ENCODE measurements at regions not wholly inside any gene's neighbourhood (a gene's known extent, or its start where the extent isn't known, plus 50 kb on each side); places are given as distances from the start of the nearest gene placed in this dataset.

- TF ChIP-seq ZFP30 (CRISPR knock-in tag; IDR thresholded peaks at IDR 0.05): no peak
- no peak for TF ChIP-seq BACH2 (CRISPR knock-in tag; IDR thresholded peaks at IDR 0.05; ENCODE audit: borderline replicate concordance)
- no peak for TF ChIP-seq CSDC2 (CRISPR knock-in tag; IDR thresholded peaks at IDR 0.05)
- no peak for TF ChIP-seq PPARA (CRISPR knock-in tag; IDR thresholded peaks at IDR 0.05; ENCODE audit: borderline replicate concordance)
- no peak for TF ChIP-seq ZNF8 (CRISPR knock-in tag; IDR thresholded peaks at IDR 0.05)
- no peak for TF ChIP-seq ARNTL (CRISPR knock-in tag; IDR thresholded peaks at IDR 0.05; ENCODE audit: borderline replicate concordance, low read depth)
- TF ChIP-seq RARB (CRISPR knock-in tag; IDR thresholded peaks at IDR 0.05): no peak
- TF ChIP-seq, protein P1, sequence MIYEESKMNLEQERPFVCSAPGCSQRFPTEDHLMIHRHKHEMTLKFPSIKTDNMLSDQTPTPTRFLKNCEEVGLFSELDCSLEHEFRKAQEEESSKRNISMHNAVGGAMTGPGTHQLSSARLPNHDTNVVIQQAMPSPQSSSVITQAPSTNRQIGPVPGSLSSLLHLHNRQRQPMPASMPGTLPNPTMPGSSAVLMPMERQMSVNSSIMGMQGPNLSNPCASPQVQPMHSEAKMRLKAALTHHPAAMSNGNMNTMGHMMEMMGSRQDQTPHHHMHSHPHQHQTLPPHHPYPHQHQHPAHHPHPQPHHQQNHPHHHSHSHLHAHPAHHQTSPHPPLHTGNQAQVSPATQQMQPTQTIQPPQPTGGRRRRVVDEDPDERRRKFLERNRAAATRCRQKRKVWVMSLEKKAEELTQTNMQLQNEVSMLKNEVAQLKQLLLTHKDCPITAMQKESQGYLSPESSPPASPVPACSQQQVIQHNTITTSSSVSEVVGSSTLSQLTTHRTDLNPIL (CRISPR knock-in tag; IDR thresholded peaks at IDR 0.05; ENCODE audit: low read depth): no peak
- TF ChIP-seq ESRRG (CRISPR knock-in tag; IDR thresholded peaks at IDR 0.05): no peak
- TF ChIP-seq, protein P2, sequence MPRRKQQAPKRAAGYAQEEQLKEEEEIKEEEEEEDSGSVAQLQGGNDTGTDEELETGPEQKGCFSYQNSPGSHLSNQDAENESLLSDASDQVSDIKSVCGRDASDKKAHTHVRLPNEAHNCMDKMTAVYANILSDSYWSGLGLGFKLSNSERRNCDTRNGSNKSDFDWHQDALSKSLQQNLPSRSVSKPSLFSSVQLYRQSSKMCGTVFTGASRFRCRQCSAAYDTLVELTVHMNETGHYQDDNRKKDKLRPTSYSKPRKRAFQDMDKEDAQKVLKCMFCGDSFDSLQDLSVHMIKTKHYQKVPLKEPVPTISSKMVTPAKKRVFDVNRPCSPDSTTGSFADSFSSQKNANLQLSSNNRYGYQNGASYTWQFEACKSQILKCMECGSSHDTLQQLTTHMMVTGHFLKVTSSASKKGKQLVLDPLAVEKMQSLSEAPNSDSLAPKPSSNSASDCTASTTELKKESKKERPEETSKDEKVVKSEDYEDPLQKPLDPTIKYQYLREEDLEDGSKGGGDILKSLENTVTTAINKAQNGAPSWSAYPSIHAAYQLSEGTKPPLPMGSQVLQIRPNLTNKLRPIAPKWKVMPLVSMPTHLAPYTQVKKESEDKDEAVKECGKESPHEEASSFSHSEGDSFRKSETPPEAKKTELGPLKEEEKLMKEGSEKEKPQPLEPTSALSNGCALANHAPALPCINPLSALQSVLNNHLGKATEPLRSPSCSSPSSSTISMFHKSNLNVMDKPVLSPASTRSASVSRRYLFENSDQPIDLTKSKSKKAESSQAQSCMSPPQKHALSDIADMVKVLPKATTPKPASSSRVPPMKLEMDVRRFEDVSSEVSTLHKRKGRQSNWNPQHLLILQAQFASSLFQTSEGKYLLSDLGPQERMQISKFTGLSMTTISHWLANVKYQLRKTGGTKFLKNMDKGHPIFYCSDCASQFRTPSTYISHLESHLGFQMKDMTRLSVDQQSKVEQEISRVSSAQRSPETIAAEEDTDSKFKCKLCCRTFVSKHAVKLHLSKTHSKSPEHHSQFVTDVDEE (CRISPR knock-in tag; IDR thresholded peaks at IDR 0.05): no peak
Measured at GRCh38 chr2:48229063-48229462, 85.4 kb upstream of the FOXN2 start.
